ENCODE measurements at regions not wholly inside any gene's neighbourhood (a gene's known extent, or its start where the extent isn't known, plus 50 kb on each side); places are given as distances from the start of the nearest gene placed in this dataset.
"Not testable (repeated sequence)": the region's sequence is repeated elsewhere in the genome, so short reads cannot be mapped to it uniquely, and the experiment has no call there.

- H4K91ac ChIP-seq (ENCODE audit: insufficient read depth, low read depth, low read length); H3K4me2 ChIP-seq (ENCODE audit: low read depth, low read length); H3K14ac ChIP-seq (replicated peaks; ENCODE audit: low read depth, low read length); H3K9ac ChIP-seq (ENCODE audit: low read depth, low read length); H3K36me3 ChIP-seq (ENCODE audit: control insufficient read depth, insufficient read depth, low read length); H4K8ac ChIP-seq (ENCODE audit: low read depth in 2 of 2, low read length in 2 of 2); dilution Hi-C loops (cut with HindIII; ENCODE audit: low sequenced_read_pairs, unreplicated experiment); H3K27me3 ChIP-seq (ENCODE audit: control insufficient read depth, insufficient read depth, low read length); H2AK5ac ChIP-seq (ENCODE audit: low read depth, low read length); H2AK9ac ChIP-seq (replicated peaks; ENCODE audit: low read depth, low read length, poor library complexity); ATAC-seq (ENCODE audit: low read depth); H2AFZ ChIP-seq (replicated peaks; ENCODE audit: low read length, poor library complexity); H2BK120ac ChIP-seq (ENCODE audit: low read depth, low read length); BruUV-seq (replicated peaks); POLR2A ChIA-PET (ENCODE audit: unreplicated experiment); H3K18ac ChIP-seq (ENCODE audit: low read depth, low read length); H3K23ac ChIP-seq (ENCODE audit: low read depth, low read length); H3K56ac ChIP-seq (ENCODE audit: extremely low read depth, insufficient read depth, low read length); DNase-seq; intact Hi-C loops (cut with micrococcal nuclease); H2BK20ac ChIP-seq (ENCODE audit: low read depth, low read length); H2BK5ac ChIP-seq (ENCODE audit: low read depth, low read length, poor library complexity, severe bottlenecking); H3K9me3 ChIP-seq (ENCODE audit: control insufficient read depth, insufficient read depth, low read length); H4K20me1 ChIP-seq (ENCODE audit: insufficient read depth, low read length); H4K5ac ChIP-seq (ENCODE audit: low read depth, low read length); H3K79me1 ChIP-seq (ENCODE audit: low read depth in 1 of 2, low read length in 2 of 2); H3K4ac ChIP-seq (ENCODE audit: low read depth, low read length); in situ Hi-C loops (cut with MboI; ENCODE audit: low sequenced_read_pairs); H3K4me1 ChIP-seq (ENCODE audit: control insufficient read depth, insufficient read depth, low read length); CTCF ChIA-PET; H3K9me1 ChIP-seq (ENCODE audit: insufficient read depth, low read length); H3K4me3 ChIP-seq (ENCODE audit: insufficient read depth, low read depth, low read length); H2BK15ac ChIP-seq (ENCODE audit: low read depth, low read length); H3K27ac ChIP-seq (ENCODE audit: insufficient read depth, low read length): not testable (repeated sequence)
- no CpG with 5 or more reads among the region's 9 CpGs for WGBS, 2 experiments (ENCODE audit: extremely low coverage in 2 of 2, insufficient read length in 1 of 2)
These were observed 536.5 kb downstream of the TP53TG3F start for GRCh38 chr16:33995821-33996372.

- no CpG with 5 or more reads among the region's 4 CpGs for WGBS, 2 experiments (ENCODE audit: extremely low coverage in 2 of 2, insufficient read length in 1 of 2)
- H3K27ac ChIP-seq (ENCODE audit: insufficient read depth, low read length); H3K79me1 ChIP-seq (ENCODE audit: low read depth in 1 of 2, low read length in 2 of 2); ATAC-seq (ENCODE audit: low read depth); H2BK120ac ChIP-seq (ENCODE audit: low read depth, low read length); CTCF ChIA-PET; H4K5ac ChIP-seq (ENCODE audit: low read depth, low read length); dilution Hi-C loops (cut with HindIII; ENCODE audit: low sequenced_read_pairs, unreplicated experiment); H3K14ac ChIP-seq (replicated peaks; ENCODE audit: low read depth, low read length); H3K27me3 ChIP-seq (ENCODE audit: control insufficient read depth, insufficient read depth, low read length); H3K4me3 ChIP-seq (ENCODE audit: insufficient read depth, low read depth, low read length); H3K4ac ChIP-seq (ENCODE audit: low read depth, low read length); H3K23ac ChIP-seq (ENCODE audit: low read depth, low read length); BruUV-seq (replicated peaks); H4K91ac ChIP-seq (ENCODE audit: insufficient read depth, low read depth, low read length); H3K4me1 ChIP-seq (ENCODE audit: control insufficient read depth, insufficient read depth, low read length); H3K4me2 ChIP-seq (ENCODE audit: low read depth, low read length); H4K20me1 ChIP-seq (ENCODE audit: insufficient read depth, low read length); POLR2A ChIA-PET (ENCODE audit: unreplicated experiment); H3K36me3 ChIP-seq (ENCODE audit: control insufficient read depth, insufficient read depth, low read length); H3K9me1 ChIP-seq (ENCODE audit: insufficient read depth, low read length); H2BK15ac ChIP-seq (ENCODE audit: low read depth, low read length); in situ Hi-C loops (cut with MboI; ENCODE audit: low sequenced_read_pairs); H2BK5ac ChIP-seq (ENCODE audit: low read depth, low read length, poor library complexity, severe bottlenecking); DNase-seq; H3K9ac ChIP-seq (ENCODE audit: low read depth, low read length); H2AFZ ChIP-seq (replicated peaks; ENCODE audit: low read length, poor library complexity); H3K56ac ChIP-seq (ENCODE audit: extremely low read depth, insufficient read depth, low read length); intact Hi-C loops (cut with micrococcal nuclease); H3K18ac ChIP-seq (ENCODE audit: low read depth, low read length); H4K8ac ChIP-seq (ENCODE audit: low read depth in 2 of 2, low read length in 2 of 2); H2AK9ac ChIP-seq (replicated peaks; ENCODE audit: low read depth, low read length, poor library complexity); H2AK5ac ChIP-seq (ENCODE audit: low read depth, low read length); H3K9me3 ChIP-seq (ENCODE audit: control insufficient read depth, insufficient read depth, low read length); H2BK20ac ChIP-seq (ENCODE audit: low read depth, low read length): not testable (repeated sequence)
These were observed 541.8 kb downstream of the TP53TG3F start for GRCh38 chr16:34001184-34001583.

Data from IMR-90 (cell line).